Parathyroid adenoma (tissue), 2 donors: ENCODE measurements at regions not wholly inside any gene's neighbourhood (a gene's known extent, or its start where the extent isn't known, plus 50 kb on each side); places are given as distances from the start of the nearest gene placed in this dataset.

Experiments used
- H2AFZ ChIP-seq: fragments of 300-600 bp; sonication (generic); one replicate; pipeline ENCODE4 v1.7.0; 2017; ENCODE audit warnings: antibody characterized with exemption, mild to moderate bottlenecking
- H3K27ac ChIP-seq: fragments of 300-600 bp; sonication (generic); one replicate; pipeline ENCODE4 v1.7.0; 2017
- H3K27me3 ChIP-seq: fragments of 300-600 bp; sonication (generic); one replicate; pipeline ENCODE4 v1.7.0; 2017; ENCODE audit warnings: low read length; ENCODE audit not compliant: control insufficient read depth, insufficient read depth
- H3K36me3 ChIP-seq: fragments of 300-600 bp; sonication (generic); one replicate; pipeline ENCODE4 v1.7.0; 2017; ENCODE audit warnings: low read length; ENCODE audit not compliant: control insufficient read depth, insufficient read depth
- H3K4me1 ChIP-seq: fragments of 300-600 bp; sonication (generic); one replicate; pipeline ENCODE4 v1.7.0; 2017; ENCODE audit warnings: control low read depth
- H3K4me2 ChIP-seq: fragments of 300-600 bp; sonication (generic); one replicate; pipeline ENCODE4 v1.7.0; 2017; ENCODE audit warnings: low read length
- H3K4me3 ChIP-seq: fragments of 300-600 bp; sonication (generic); one replicate; pipeline ENCODE4 v1.7.0; 2017; ENCODE audit warnings: low read depth, low read length
- H3K79me2 ChIP-seq: fragments of 300-600 bp; sonication (generic); one replicate; pipeline ENCODE4 v1.7.0; 2017; ENCODE audit warnings: control low read depth
- H3K9ac ChIP-seq: fragments of 300-600 bp; sonication (generic); one replicate; pipeline ENCODE4 v1.7.0; 2017; ENCODE audit warnings: mild to moderate bottlenecking
- H3K9me3 ChIP-seq: fragments of 300-600 bp; sonication (generic); one replicate; pipeline ENCODE4 v1.7.0; 2017; ENCODE audit warnings: low read length; ENCODE audit not compliant: control insufficient read depth
- CTCF ChIP-seq: fragments of 300-600 bp; sonication (generic); IDR thresholded peaks from one replicate; pipeline ENCODE4 v1.7.0; 2017; ENCODE audit warnings: antibody characterized with exemption, mild to moderate bottlenecking
- donor health status: primary hyperparathyroidism.

GRCh38 chr2:37737507-37737906 lies 66.1 kb upstream of the CDC42EP3 start:
- H3K9ac ChIP-seq = no peak overlapping the region
- H3K9me3 ChIP-seq = no peaks in the 10 kb centered on the region
- H3K4me3 ChIP-seq = no peak overlapping the region
- H3K4me2 ChIP-seq = no peak overlapping the region
- no peaks in the 10 kb centered on the region for H3K79me2 ChIP-seq
- H3K27ac ChIP-seq = no peak overlapping the region
- H3K27me3 ChIP-seq = no peaks in the 10 kb centered on the region
- H3K36me3 ChIP-seq = no peaks in the 10 kb centered on the region
- TF ChIP-seq CTCF = no peak
- H3K4me1 ChIP-seq = no peaks in the 10 kb centered on the region
- no peak overlapping the region for H2AFZ ChIP-seq

GRCh38 chr2:37738266-37738885 lies 66.9 kb upstream of the CDC42EP3 start:
- Histone ChIP-seq H3K4me3 (no peak overlapping the region), H3K36me3 (no peaks in the 10 kb centered on the region), H3K27me3 (no peaks in the 10 kb centered on the region), H3K27ac (no peak overlapping the region), H3K79me2 (no peaks in the 10 kb centered on the region), H3K4me2 (no peak overlapping the region), H3K9ac (no peak overlapping the region), H3K4me1 (no peaks in the 10 kb centered on the region), H3K9me3 (no peaks in the 10 kb centered on the region), H2AFZ (no peak overlapping the region)
- no peak for TF ChIP-seq CTCF

- no peak for TF ChIP-seq CTCF
- Histone ChIP-seq H3K9me3 (no peaks in the 10 kb centered on the region), H2AFZ (no peak overlapping the region), H3K4me3 (no peak overlapping the region), H3K36me3 (no peaks in the 10 kb centered on the region), H3K4me2 (no peak overlapping the region), H3K27ac (no peak overlapping the region), H3K79me2 (no peaks in the 10 kb centered on the region), H3K27me3 (no peaks in the 10 kb centered on the region), H3K4me1 (no peaks in the 10 kb centered on the region), H3K9ac (no peak overlapping the region)
Measured at GRCh38 chr2:37739153-37739552, 67.7 kb upstream of the CDC42EP3 start.

- Histone ChIP-seq H3K79me2 (no peaks in the 10 kb centered on the region), H3K4me2 (no peak overlapping the region), H3K27ac (no peak overlapping the region), H3K9ac (no peak overlapping the region), H3K9me3 (no peaks in the 10 kb centered on the region), H3K27me3 (no peaks in the 10 kb centered on the region), H3K36me3 (no peaks in the 10 kb centered on the region), H2AFZ (no peak overlapping the region), H3K4me1 (no peaks in the 10 kb centered on the region), H3K4me3 (no peak overlapping the region)
- TF ChIP-seq CTCF = no peak
Measured at GRCh38 chr2:37740164-37740739, 68.8 kb upstream of the CDC42EP3 start.

GRCh38 chr2:37742286-37742685 lies 70.8 kb upstream of the CDC42EP3 start:
- Histone ChIP-seq H3K79me2 (no peaks in the 10 kb centered on the region), H3K4me3 (no peak overlapping the region), H3K9me3 (no peaks in the 10 kb centered on the region), H3K4me2 (no peak overlapping the region), H3K27me3 (no peaks in the 10 kb centered on the region), H3K4me1 (no peaks in the 10 kb centered on the region), H3K9ac (no peak overlapping the region), H3K36me3 (no peaks in the 10 kb centered on the region), H2AFZ (no peak overlapping the region), H3K27ac (no peak overlapping the region)
- TF ChIP-seq CTCF = no peak
